Fibroblast of skin of right quadriceps (primary cell): ENCODE measurements at regions not wholly inside any gene's neighbourhood (a gene's known extent, or its start where the extent isn't known, plus 50 kb on each side); places are given as distances from the start of the nearest gene placed in this dataset.

Experiments used
- DNase-seq: peaks from one replicate; pipeline ENCODE4 v3.0.0-alpha.2; 2013

DNA sequence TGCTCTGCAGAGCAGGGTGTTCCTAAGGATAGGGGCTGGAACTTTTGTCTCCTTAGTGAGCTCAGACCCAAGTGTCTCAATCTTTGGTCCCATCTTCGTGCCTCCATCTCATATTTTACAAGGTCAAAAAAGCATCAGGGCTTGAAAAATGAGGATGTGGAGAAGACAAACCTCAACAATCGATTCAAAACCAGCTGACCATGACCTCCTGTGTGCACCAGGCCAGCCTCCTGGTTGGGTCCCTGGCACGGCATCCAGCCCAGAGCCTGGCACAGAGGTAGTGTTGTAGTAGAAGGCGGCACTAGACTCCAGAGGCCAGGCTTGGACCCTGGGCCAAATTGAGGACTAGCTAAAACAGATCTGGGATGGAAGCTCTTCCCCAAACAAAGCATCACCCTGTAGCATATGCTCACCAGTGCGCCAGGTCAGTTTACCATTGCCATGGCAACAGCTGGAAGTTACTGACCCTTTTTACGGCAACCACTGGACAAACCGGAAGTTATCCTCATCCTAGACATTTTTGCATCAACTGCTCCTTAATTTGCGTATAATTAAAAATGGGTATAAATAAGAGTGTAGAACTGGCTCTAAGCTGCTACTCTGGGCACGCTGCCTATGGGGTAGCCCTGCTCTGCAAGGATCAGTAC is 69.3 kb upstream of the BLCAP start:
- no peak for DNase-seq

DNA sequence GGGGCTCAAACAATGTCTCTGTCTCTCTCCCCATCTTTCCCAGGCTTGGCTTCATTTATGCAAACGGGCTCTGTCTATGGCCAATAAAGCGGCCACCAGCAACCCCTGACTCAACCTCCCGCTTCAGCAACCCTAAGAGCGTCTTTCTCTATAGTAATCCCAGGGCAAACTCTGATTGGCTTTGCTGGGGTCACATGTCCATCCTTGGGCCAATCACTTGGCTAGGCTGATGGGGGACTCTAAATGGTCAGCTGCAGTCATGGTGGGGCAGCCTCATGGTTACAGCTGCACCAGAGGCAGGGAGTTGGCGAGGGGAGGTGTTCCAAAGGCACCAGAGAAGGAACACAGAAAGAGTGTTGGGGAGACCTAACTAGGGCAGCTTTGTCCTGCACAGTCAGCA is 68.5 kb upstream of the BLCAP start:
- DNase-seq: no peak

DNA sequence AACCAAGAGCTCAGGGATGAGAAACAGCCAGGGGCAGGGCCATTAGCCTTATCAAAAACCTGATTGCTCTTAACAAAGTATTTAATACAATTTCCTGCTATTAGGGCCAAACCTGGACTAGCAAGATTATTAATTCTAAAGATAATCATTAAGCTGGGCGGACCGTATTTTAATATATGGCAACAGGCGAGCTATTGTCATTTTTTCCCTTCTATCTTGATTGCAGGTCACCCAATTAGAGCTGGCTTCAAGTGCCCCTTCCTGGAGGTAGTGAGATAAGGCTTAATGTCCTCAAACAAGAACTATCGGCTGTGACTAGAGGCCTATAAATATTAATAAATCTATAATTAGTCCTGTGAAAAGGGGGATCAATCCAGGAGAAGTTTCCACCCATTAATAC is 66.0 kb upstream of the BLCAP start:
- DNase-seq: no peak

DNA sequence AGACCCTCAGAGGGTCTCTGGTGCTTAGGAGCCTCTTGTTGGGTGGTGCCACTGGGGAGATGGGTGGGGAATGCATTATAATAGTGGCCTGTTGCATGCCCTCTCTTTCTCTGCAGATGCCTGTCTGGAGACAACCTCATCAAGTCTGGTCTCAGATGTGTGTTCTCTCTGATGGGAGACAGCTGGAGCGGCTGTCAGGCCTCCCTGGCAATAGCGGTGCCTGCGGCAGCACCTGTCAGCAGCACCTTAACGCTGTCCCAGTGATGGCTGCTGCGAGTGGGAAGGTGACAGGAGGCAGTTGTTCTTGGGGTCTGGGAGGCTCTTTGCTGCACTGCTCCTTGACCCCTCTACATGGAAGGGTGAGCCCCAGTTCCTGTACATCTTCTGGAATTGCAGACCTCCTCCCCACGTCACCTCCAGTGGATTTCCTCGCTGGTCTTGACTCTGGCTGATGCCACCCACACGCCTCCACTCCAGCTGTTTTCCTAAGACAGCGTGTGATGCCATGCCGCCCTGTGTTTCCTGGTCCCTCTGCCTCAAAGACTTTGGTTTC is 63.3 kb upstream of the BLCAP start:
- DNase-seq: no peak

DNA sequence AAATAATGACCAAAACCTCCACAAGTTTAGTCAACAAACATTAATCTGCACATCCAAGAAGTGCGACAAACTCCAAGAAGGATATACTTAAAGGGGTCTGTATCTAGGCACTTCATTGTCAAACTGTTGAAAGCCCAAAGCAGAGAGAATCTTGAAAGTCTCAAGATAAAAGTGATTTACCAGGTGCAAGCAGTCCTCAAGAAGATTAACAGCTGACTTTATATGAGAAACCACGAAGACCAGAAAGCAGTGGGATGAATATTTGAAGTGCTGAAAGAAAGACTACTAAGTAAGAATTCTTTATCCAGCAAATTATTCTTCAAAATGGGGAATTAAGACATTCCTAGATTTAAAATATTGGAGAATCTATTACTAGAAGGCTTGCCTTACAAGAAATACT is 58.4 kb upstream of the BLCAP start:
- DNase-seq: no peak

DNA sequence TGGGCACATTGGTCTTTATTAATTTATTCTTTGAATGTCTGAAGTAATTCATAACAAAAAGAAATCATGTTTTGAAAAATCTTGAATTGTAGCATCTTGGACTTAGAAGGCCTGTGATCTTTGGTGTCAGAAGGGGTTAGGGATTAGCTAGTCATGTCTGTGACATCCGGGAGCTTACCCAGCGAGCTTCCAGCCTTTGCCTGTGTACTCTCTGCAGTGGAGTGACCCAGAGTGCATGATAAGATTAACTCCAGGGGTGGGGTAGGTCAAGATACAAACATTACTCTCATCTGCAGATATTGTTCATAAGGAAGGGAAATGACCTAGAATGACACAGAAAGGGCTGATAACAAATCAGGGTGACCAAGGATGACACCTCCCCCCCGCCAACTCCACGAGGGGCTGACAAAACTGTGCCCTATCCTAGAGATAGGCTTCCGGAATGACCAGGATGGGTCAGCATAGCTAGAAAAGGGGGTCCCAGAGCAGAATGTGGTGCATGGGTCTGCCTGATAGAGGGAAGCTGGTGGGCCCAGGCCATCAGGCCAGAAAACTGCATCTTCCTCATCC is 56.6 kb upstream of the BLCAP start:
- no peak for DNase-seq

DNA sequence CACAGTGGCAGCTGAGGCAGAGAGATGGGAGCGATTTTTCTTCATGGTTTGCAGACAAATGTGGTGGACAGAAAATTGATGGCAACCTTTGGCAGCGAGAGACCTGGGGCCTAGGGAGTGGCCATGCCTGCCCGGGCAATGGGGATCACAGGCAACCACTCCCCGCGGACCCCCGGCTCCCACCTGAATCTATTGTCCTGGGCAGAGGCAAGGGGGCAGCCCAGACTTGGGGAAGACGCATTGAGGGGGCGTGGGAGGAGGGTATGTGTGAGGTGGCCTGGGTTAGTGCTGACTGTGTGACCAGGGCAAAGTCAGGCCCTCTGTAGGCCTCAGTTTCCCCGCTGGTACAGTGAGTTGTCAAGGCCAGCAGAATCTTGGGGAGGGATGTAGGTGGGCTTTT is 53.6 kb upstream of the BLCAP start:
- no peak for DNase-seq

DNA sequence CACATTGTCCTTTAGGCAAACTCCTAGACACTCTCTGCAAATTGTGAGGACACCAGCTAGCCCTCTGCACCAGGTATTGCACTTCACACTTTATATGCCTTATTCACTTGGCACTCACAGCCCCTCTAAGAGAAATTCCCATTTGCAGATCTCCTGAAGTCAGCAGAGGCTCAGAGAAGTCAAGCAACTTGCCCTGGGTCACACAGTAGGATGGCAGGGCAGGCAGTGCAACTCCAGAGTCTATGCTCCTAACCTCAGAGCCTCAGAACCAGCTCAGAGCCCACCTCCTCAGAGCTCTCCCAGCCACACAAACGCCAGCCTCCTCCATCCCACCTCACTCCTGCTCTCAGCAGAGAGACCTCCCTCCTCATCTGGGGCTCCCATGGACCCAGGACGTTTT is 52.4 kb upstream of the BLCAP start:
- no peak for DNase-seq

DNA sequence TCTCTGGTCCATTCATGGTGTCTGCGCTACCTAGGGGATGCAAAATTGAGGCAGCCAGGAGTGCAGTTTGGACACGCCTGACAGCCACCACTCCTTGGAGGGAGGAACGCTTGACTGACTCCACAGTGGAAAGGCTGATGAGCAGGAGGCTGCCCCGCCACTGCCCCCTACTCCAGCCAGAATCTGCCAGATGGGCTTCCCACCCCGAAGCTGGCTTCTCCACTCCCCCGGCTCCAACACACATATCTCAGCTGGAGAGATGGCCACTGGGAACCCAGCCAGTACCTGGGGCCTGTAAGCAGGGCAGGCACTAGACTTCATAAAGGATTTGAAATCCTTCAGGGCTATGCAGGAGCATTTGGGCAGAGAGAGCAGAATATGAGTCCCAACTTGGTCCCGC is 51.4 kb upstream of the BLCAP start:
- no peak for DNase-seq

DNA sequence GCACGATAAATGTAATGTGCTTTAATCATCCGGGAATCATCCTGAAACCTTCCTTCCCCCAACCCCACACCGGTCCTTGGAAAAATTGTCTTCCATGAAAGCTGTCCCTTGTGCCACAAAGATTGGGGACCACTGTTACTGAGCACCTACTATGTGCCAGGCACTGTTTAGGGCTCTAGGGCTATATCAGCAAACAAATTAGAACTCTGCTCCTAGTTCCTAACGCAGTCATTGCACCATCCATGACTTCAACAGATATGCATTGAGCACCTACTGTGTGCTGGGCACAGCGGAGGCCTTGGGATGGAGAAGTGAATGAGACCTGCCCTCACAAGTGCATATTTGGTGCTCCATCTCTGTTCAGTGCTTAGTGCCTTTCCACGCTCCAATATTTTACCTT is 50.3 kb upstream of the BLCAP start:
- DNase-seq: no peak
